Endothelial cell of umbilical vein (primary cell): ENCODE measurements at regions not wholly inside any gene's neighbourhood (a gene's known extent, or its start where the extent isn't known, plus 50 kb on each side); places are given as distances from the start of the nearest gene placed in this dataset.

Source experiments
- BruUV-seq: library from RNA; stranded (reverse); fragments of 400-500 nt; replicated peaks from 2 replicates; lab custom pipeline; 2021; lab: Mats Ljungman, UMichigan
- CTCF ChIA-PET: fragments of 300-600, 350-600 bp; sonication (Branson Sonifier 250); formaldehyde crosslinking; loops from one replicate; lab custom pipeline; 2021; ENCODE audit warnings: antibody characterized with exemption, inconsistent platforms; lab: Charles Lee
- POLR2A ChIA-PET: fragments of 300-600, 350-600 bp; sonication (Branson Sonifier 250); formaldehyde crosslinking; loops from one replicate; lab custom pipeline; 2021; ENCODE audit warnings: antibody characterized with exemption, inconsistent platforms; lab: Charles Lee
- DNase-seq: peaks from one replicate; pipeline ENCODE4 v3.0.0-alpha.2; 2011; ENCODE audit warnings: low read depth, low spot score
- FAIRE-seq: peaks from 2 replicates; lab custom pipeline; 2011; peaks lifted over from hg19 to GRCh38; lab: Jason Lieb, UNC
- H2AFZ ChIP-seq: 2 replicates; pipeline ENCODE4 v1.6.0; 2012; ENCODE audit warnings: low read depth, low read length, control low read depth, inconsistent platforms
- H3K27ac ChIP-seq: 2 replicates; pipeline ENCODE4 v1.5.1; 2011; ENCODE audit warnings: low read depth, mild to moderate bottlenecking, control low read depth, low read length, moderate library complexity; ENCODE audit not compliant: insufficient read depth
- H3K27me3 ChIP-seq, 2 experiments: 2 replicates each; pipeline versions ENCODE4 v1.6.0 to v1.6.1; 2011; ENCODE audit warnings: low read length in 2 of 2, mixed read lengths in 1 of 2; ENCODE audit not compliant: control insufficient read depth in 2 of 2, insufficient read depth in 2 of 2
- H3K36me3 ChIP-seq, 2 experiments: 2 replicates in 1 of 2; 3 replicates in 1 of 2; pipeline ENCODE4 v1.5.1; 2011; ENCODE audit warnings: low read length in 2 of 2, mild to moderate bottlenecking in 1 of 2, moderate library complexity in 1 of 2; ENCODE audit not compliant: control insufficient read depth in 2 of 2, insufficient read depth in 2 of 2; ENCODE audit errors: extremely low read depth in 1 of 2
- H3K4me1 ChIP-seq: 3 replicates; pipeline ENCODE4 v1.5.1; 2011; ENCODE audit warnings: mild to moderate bottlenecking, low read length; ENCODE audit not compliant: control insufficient read depth, insufficient read depth; ENCODE audit errors: extremely low read depth
- H3K4me2 ChIP-seq: 2 replicates; pipeline ENCODE4 v1.6.1; 2011; ENCODE audit warnings: low read length, control low read depth, mixed read lengths; ENCODE audit not compliant: insufficient read depth
- H3K4me3 ChIP-seq, 3 experiments: fragments of 200-600 bp in 1 of 3; sonication (generic), shearing (Covaris generic) in 1 of 3; replicated peaks in 1 of 3; 2 replicates each; pipeline ENCODE4 v1.5.1; 2011 to 2016; ENCODE audit warnings: control low read depth in 3 of 3, low read length in 3 of 3, mild to moderate bottlenecking in 2 of 3, inconsistent platforms in 1 of 3, low read depth in 1 of 3, moderate library complexity in 1 of 3; ENCODE audit not compliant: insufficient read depth in 1 of 3
- H3K79me2 ChIP-seq: 2 replicates; pipeline ENCODE4 v1.6.0; 2012; ENCODE audit warnings: low read length, inconsistent platforms; ENCODE audit not compliant: control insufficient read depth, insufficient read depth
- H3K9ac ChIP-seq: replicated peaks from 2 replicates; pipeline ENCODE3; 2011; ENCODE audit warnings: low read length, control low read depth; ENCODE audit not compliant: insufficient read depth; ENCODE audit errors: extremely low read depth
- H3K9me1 ChIP-seq: replicated peaks from 3 replicates; pipeline ENCODE4 v1.6.0; 2011; ENCODE audit warnings: mild to moderate bottlenecking, low read length; ENCODE audit not compliant: control insufficient read depth, insufficient read depth; ENCODE audit errors: extremely low read depth
- H3K9me3 ChIP-seq: replicated peaks from 2 replicates; pipeline ENCODE4 v1.5.1; 2012; ENCODE audit warnings: low read length, inconsistent platforms; ENCODE audit not compliant: control insufficient read depth, insufficient read depth
- H4K20me1 ChIP-seq: replicated peaks from 2 replicates; pipeline ENCODE3; 2011; ENCODE audit warnings: mild to moderate bottlenecking, low read length; ENCODE audit not compliant: control insufficient read depth, insufficient read depth; ENCODE audit errors: extremely low read depth
- EZH2 ChIP-seq: IDR thresholded peaks from 2 replicates; pipeline ENCODE4 v1.6.1; 2012; ENCODE audit warnings: borderline replicate concordance, low read depth, mild to moderate bottlenecking, moderate library complexity, low read length, inconsistent platforms; ENCODE audit not compliant: severe bottlenecking
- FOS ChIP-seq: IDR thresholded peaks from 2 replicates; pipeline ENCODE4 v1.6.1; 2011; ENCODE audit warnings: mild to moderate bottlenecking, low read length, moderate library complexity, borderline replicate concordance; ENCODE audit not compliant: insufficient read depth
- GATA2 ChIP-seq: IDR thresholded peaks from 2 replicates; pipeline ENCODE4 v1.7.0; 2011; ENCODE audit warnings: low read depth, mild to moderate bottlenecking, moderate library complexity, mixed read lengths, low read length; ENCODE audit not compliant: insufficient read length, insufficient read depth
- JUN ChIP-seq: IDR thresholded peaks from 2 replicates; pipeline ENCODE4 v1.6.1; 2011; ENCODE audit warnings: borderline replicate concordance, low read depth; ENCODE audit not compliant: insufficient read length, insufficient read depth
- MYC ChIP-seq: IDR thresholded peaks from one replicate; pipeline ENCODE4 v1.6.1; 2011; ENCODE audit warnings: mild to moderate bottlenecking, low read depth, low read length
- POLR2A ChIP-seq: IDR thresholded peaks from 2 replicates; pipeline ENCODE4 v1.6.1; 2012; ENCODE audit warnings: low read depth, mild to moderate bottlenecking, control low read depth, low read length
- POLR2AphosphoS5 ChIP-seq: IDR thresholded peaks from 2 replicates; pipeline ENCODE4 v1.6.1; 2012; ENCODE audit warnings: low read depth, mild to moderate bottlenecking, control low read depth, low read length, moderate library complexity; ENCODE audit not compliant: insufficient read depth
- dilution Hi-C: fragments of 300-500 bp; cut with MboI; formaldehyde crosslinking; loops from one replicate; pipeline ENCODE4 v1.15.0; 2019; ENCODE audit warnings: low sequenced_read_pairs; ENCODE audit not compliant: extremely low pct_ligation_motif_present
- intact Hi-C: fragments of 100-400 bp; cut with micrococcal nuclease; formaldehyde crosslinking; loops from one replicate; pipeline ENCODE4 v1.10.0; 2022
- TF ChIP-seq, protein P1 (sequence below): IDR thresholded peaks from 2 replicates; pipeline ENCODE4 v1.6.1; 2011; ENCODE audit not compliant: insufficient read depth, insufficient read length
- TF ChIP-seq, protein P2 (sequence below), 2 donors: IDR thresholded peaks; 1 replicate in 1 of 2; 2 replicates in 1 of 2; pipeline ENCODE4 v1.5.1; 2011; ENCODE audit warnings: low read length in 2 of 2, mild to moderate bottlenecking in 2 of 2, moderate library complexity in 2 of 2, control low read depth in 1 of 2, inconsistent platforms in 1 of 2, low read depth in 1 of 2; ENCODE audit not compliant: insufficient read depth in 1 of 2; ENCODE audit errors: extremely low read depth in 1 of 2

GRCh38 chr22:27413702-27414101 is 387.9 kb downstream of the MN1 start:
- Histone ChIP-seq H3K27me3 (peaks cover 4 to 10% of the 10 kb centered on the region in 2 experiments), H3K9ac (no peak overlapping the region), H3K27ac (no peak overlapping the region), H3K79me2 (no peaks in the 10 kb centered on the region), H4K20me1 (no peaks in the 10 kb centered on the region), H3K36me3 (no peaks in the 10 kb centered on the region), H3K9me3 (no peaks in the 10 kb centered on the region), H3K4me1 (peaks cover 13% of the 10 kb centered on the region), H3K9me1 (no peaks in the 10 kb centered on the region), H3K4me2 (no peak overlapping the region), H3K4me3 (no peak overlapping the region), H2AFZ (no peak overlapping the region)
- BruUV-seq = no TSS peak
- FAIRE-seq (no peak), DNase-seq (no peak)
- dilution Hi-C loops = no loop called here
- intact Hi-C loops = no loop called here
- no peak for TF ChIP-seq JUN
- no peak for TF ChIP-seq GATA2
- TF ChIP-seq, protein P1, sequence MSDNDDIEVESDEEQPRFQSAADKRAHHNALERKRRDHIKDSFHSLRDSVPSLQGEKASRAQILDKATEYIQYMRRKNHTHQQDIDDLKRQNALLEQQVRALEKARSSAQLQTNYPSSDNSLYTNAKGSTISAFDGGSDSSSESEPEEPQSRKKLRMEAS = no peak
- no peak for TF ChIP-seq POLR2AphosphoS5
- TF ChIP-seq, protein P2, sequence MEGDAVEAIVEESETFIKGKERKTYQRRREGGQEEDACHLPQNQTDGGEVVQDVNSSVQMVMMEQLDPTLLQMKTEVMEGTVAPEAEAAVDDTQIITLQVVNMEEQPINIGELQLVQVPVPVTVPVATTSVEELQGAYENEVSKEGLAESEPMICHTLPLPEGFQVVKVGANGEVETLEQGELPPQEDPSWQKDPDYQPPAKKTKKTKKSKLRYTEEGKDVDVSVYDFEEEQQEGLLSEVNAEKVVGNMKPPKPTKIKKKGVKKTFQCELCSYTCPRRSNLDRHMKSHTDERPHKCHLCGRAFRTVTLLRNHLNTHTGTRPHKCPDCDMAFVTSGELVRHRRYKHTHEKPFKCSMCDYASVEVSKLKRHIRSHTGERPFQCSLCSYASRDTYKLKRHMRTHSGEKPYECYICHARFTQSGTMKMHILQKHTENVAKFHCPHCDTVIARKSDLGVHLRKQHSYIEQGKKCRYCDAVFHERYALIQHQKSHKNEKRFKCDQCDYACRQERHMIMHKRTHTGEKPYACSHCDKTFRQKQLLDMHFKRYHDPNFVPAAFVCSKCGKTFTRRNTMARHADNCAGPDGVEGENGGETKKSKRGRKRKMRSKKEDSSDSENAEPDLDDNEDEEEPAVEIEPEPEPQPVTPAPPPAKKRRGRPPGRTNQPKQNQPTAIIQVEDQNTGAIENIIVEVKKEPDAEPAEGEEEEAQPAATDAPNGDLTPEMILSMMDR (IDR thresholded peaks at IDR 0.05; ENCODE audit: extremely low read depth in 1 of 2, insufficient read depth in 1 of 2, low read depth in 1 of 2, low read length in 2 of 2) = no peak
- no peak for TF ChIP-seq FOS
- no peak for TF ChIP-seq MYC
- no peak for TF ChIP-seq EZH2
- TF ChIP-seq POLR2A = no peak
- CTCF ChIA-PET = no interaction called here
- POLR2A ChIA-PET = no interaction called here
